Stimulated activated CD8-positive, alpha-beta memory T cell treated with anti-CD3 and anti-CD28 coated beads, Interleukin-12 subunit alpha, Interleukin-12 subunit beta, amount 100 ng/mL, for 4 hours (primary cell): ENCODE measurements at regions not wholly inside any gene's neighbourhood (a gene's known extent, or its start where the extent isn't known, plus 50 kb on each side); places are given as distances from the start of the nearest gene placed in this dataset.
"Not testable (repeated sequence)": the region's sequence is repeated elsewhere in the genome, so short reads cannot be mapped to it uniquely, and the experiment has no call there.

Experiments
- DNase-seq: peaks from one replicate; pipeline ENCODE4 v3.0.0-alpha.2; 2020; ENCODE audit warnings: low read depth

- no peak for DNase-seq
These were observed 476.3 kb upstream of the RUNX1 start for GRCh38 chr21:35525443-35525842.

GRCh38 chr21:35521852-35522505 is 472.9 kb upstream of the RUNX1 start:
- DNase-seq = no peak

- no peak for DNase-seq
These were observed 472.2 kb upstream of the RUNX1 start for GRCh38 chr21:35521293-35521692.

GRCh38 chr21:35520856-35521255 is 471.8 kb upstream of the RUNX1 start:
- no peak for DNase-seq

DNA sequence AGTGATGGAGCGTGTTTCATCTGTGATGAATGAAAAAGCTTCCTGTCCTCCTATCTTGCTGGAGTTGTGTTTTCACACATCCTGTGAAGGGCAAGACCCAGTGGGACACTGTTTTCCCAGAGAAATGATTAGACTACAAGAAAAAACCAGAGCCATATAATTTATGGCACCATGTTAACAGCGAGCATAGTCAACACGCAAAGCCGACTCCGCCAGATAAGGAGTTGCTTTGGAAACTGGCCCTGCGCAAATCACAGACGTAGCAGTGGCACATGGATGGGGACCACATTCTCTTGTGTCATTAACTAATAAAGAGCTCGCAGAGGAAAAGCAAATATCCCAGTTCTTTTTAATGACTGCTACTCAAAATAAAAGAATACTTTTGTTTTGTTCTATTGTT is 471.2 kb upstream of the RUNX1 start:
- DNase-seq = no peak

DNA sequence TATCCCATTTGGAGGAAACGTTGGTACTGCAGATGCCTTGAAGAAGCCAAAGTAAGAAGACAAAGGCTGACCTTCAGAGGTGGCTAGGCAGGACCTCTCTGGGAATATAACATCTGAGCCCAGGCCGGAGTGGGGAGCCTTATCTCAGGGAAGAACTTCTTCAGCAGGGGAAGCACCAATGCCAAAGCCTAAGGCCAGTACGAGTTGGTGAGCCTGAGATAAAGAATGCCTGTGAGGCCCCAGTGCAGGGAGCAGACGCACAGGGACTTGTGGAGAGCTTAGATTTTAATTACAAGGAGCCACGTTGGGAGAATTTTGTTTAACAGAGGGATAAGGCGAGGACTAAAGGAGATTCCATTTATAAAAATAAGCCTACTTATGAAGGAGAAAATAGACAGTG is 468.8 kb upstream of the RUNX1 start:
- DNase-seq = no peak

GRCh38 chr21:35516292-35516691 is 467.2 kb upstream of the RUNX1 start:
- DNase-seq = not testable (repeated sequence)

DNA sequence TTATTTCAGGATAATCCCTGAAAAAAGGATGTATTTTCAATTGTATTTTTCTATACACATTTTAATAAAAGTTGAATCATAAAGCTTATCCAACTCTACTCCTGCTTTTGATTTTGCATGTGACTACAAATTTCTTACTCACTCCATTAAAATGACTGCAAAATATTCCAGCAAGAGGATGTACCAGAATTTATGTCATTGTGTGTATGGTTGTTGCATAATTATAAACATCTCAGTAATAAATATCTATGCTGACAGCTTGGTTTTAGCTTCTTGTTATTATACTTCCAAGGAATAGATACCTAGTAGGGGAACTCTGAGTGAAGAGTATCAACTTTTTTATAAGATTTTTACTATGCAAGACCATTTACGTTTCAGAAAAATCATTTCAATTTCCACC is 463.2 kb upstream of the RUNX1 start:
- DNase-seq = no peak

- no peak for DNase-seq
These were observed 462.6 kb upstream of the RUNX1 start for GRCh38 chr21:35511696-35512162.

- no peak for DNase-seq
These were observed 462.0 kb upstream of the RUNX1 start for GRCh38 chr21:35510957-35511695.

DNA sequence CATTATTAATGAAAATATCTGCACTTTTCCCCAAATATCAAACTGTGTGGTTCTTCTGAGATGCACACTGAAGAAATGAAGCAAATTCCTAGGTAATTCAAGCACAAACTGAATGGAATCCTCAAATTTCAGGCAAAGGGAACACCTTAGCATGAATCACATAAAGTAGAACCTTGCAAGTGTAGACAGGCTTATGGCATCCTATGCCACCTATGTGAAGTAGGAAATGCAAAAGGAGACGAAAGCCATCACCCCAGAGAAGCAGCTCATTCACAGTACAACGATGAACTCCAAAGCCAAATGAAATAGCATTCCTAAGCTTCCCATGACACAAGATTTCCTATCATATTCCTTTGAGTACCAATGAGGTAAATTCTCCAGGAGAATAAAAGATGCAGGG is 461.2 kb upstream of the RUNX1 start:
- DNase-seq = no peak

- DNase-seq = no peak
These were observed 460.1 kb upstream of the RUNX1 start for GRCh38 chr21:35509001-35509704.

DNA sequence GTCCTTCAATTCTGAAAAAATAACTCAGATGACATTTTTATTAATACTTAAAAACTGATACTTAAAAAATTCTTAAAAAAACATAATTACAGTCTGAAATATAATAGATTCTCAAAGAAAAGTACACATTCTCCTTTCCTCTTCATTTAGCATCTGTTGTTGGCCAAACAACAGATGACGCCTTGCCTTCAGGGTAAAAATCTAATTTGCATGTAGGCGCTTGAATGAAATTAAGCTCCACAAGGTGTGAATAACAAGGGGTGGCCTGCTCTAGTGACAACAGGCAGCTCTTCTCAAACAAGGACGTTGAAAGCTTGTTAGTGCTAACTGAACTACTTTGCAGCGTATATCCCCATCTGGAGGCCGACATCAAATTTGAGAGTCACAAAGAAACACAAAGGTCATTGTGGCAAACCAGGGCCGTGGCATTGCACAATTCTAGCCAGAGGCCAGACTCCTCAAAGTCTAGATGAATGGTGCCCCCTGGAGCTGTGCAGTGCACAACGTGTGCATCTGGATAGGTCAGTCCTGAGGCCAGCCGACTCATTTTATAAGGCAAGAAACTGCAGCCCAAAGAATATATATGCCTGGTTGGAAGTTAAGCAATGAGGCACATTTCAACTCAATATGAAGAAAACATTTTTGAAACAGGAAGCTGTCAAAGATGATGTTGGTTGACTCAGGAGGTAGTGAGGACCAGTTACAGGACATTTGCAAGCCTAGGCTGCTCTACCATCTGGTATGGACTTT is 459.2 kb upstream of the RUNX1 start:
- no peak for DNase-seq

DNA sequence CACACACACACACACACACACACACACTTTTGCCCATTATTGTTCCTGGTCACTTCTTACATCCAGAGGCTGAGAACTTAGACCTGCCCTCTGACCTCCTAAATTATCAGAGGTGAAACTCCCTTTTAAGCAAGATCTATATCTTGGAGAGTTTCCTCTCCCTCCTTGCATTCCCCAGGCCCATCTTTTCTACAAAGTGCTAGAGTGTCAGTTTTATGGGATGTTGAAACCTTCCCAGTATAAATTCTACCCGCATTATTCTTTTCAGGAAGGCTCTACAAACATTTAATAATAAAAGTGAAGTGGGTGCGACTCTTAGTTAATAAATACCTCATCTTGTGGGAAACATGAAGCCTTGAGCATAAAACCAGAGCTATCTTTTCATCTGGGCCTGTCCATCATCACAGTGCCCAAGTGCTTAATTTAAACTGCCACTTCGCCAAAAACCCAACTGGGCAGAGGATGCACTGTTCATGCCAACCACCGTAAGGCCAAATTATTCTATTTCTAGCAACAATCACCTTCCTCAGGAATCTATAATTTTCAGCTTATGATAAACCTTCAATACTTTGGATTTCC is 458.2 kb upstream of the RUNX1 start:
- DNase-seq = no peak

- DNase-seq = no peak
These were observed 457.7 kb upstream of the RUNX1 start for GRCh38 chr21:35506771-35507170.

DNA sequence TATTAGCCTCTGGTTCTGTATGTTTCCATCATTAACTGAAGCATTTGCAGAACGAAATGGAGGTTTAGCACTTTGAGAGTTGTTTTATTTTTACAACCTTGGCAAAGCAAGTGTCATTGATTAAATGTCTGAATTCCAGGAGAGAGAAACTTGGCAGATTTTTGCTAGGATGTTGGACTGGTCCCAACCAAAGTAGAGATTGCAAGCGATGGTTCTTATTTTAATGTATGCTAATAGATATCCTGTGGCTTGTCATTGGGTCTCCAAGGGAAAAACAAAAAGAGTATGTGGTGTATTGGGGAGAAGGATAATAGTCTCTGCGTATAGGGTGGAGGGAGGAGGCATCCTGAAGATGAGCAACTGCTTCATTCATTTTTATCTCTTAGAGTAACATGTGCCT is 457.2 kb upstream of the RUNX1 start:
- DNase-seq = no peak

DNA sequence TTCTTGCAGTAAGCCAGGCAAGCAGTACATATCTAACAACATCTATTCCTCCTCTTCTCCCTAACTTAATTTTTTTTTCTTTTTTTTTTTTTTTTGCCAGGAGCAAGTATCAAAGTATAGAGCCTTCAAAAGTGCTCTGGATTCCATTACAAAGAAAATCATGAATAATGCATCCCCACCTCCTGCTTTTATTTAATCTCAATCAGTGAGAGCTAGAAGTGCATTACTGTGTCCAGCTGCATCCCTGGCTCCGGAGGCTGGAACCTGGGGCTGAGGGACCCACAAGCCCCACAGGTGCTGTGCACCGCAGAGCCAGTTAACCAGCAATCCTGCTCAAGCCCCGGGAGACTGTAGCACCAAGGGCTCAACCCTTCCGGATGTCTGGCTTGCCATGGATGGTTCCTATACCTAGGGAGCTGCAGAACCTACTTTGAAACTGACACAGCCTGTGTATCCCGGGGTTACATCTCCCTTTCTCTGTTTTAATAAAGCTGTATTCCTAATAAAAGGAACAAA is 455.9 kb upstream of the RUNX1 start:
- no peak for DNase-seq

GRCh38 chr21:35504277-35504676 is 455.2 kb upstream of the RUNX1 start:
- no peak for DNase-seq

GRCh38 chr21:35503671-35504070 is 454.6 kb upstream of the RUNX1 start:
- no peak for DNase-seq

- DNase-seq = no peak
These were observed 453.7 kb upstream of the RUNX1 start for GRCh38 chr21:35502821-35503220.

DNA sequence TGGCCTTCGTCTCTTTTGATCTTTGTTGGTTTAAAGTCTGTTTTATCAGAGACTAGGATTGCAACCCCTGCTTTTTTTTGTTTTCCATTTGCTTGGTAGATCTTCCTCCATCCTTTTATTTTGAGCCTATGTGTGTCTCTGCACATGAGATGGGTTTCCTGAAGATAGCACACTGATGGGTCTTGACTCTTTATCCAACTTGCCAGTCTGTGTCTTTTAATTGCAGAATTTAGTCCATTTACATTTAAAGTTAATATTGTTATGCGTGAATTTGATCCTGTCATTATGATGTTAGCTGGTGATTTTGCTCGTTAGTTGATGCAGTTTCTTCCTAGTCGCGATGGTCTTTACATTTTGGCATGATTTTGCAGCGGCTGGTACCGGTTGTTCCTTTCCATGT is 448.4 kb upstream of the RUNX1 start:
- DNase-seq = not testable (repeated sequence)
